HG03432 (cell line): ENCODE measurements at regions not wholly inside any gene's neighbourhood (a gene's known extent, or its start where the extent isn't known, plus 50 kb on each side); places are given as distances from the start of the nearest gene placed in this dataset.
"Not testable (repeated sequence)": the region's sequence is repeated elsewhere in the genome, so short reads cannot be mapped to it uniquely, and the experiment has no call there.

Experiments used
- ATAC-seq: cut with Tn5 transposase; IDR thresholded peaks from one replicate; pipeline ENCODE4 v1.9.1; 2021; ENCODE audit warnings: mild to moderate bottlenecking, moderate library complexity; ENCODE audit not compliant: unreplicated experiment

- ATAC-seq: no peak
Measured at GRCh38 chrY:21028506-21028905, 272.6 kb downstream of the RPS4Y2 start.

GRCh38 chrY:21033363-21033762 is 277.5 kb downstream of the RPS4Y2 start:
- ATAC-seq: no peak

- ATAC-seq: no peak
Measured at GRCh38 chrY:21034151-21035061, 278.5 kb downstream of the RPS4Y2 start.

GRCh38 chrY:21037398-21037797 is 281.5 kb downstream of the RPS4Y2 start:
- ATAC-seq: not testable (repeated sequence)

GRCh38 chrY:21039811-21040210 is 283.9 kb downstream of the RPS4Y2 start:
- no peak for ATAC-seq

- not testable (repeated sequence) for ATAC-seq
Measured at GRCh38 chrY:21040711-21041110, 284.8 kb downstream of the RPS4Y2 start.

- ATAC-seq: no peak
Measured at GRCh38 chrY:21073079-21073478, 317.2 kb downstream of the RPS4Y2 start.

- no peak for ATAC-seq
Measured at GRCh38 chrY:21073641-21074260, 317.8 kb downstream of the RPS4Y2 start.

- no peak for ATAC-seq
Measured at GRCh38 chrY:21075658-21076057, 319.8 kb downstream of the RPS4Y2 start.

GRCh38 chrY:21079670-21080069 is 323.8 kb downstream of the RPS4Y2 start:
- ATAC-seq: no peak

- no peak for ATAC-seq
Measured at GRCh38 chrY:21081640-21082611, 326.0 kb downstream of the RPS4Y2 start.

- ATAC-seq: no peak
Measured at GRCh38 chrY:21082639-21083038, 326.7 kb downstream of the RPS4Y2 start.

- ATAC-seq: no peak
Measured at GRCh38 chrY:21091909-21092308, 336.0 kb downstream of the RPS4Y2 start.

- ATAC-seq: peak; percentile 40
Measured at GRCh38 chrY:21102507-21102906, 346.6 kb downstream of the RPS4Y2 start.

GRCh38 chrY:21103885-21104284 is 348.0 kb downstream of the RPS4Y2 start:
- ATAC-seq: no peak

- no peak for ATAC-seq
Measured at GRCh38 chrY:21105529-21105928, 349.6 kb downstream of the RPS4Y2 start.

- ATAC-seq: no peak
Measured at GRCh38 chrY:21111313-21111712, 355.4 kb downstream of the RPS4Y2 start.

- no peak for ATAC-seq
Measured at GRCh38 chrY:21121065-21121464, 365.2 kb downstream of the RPS4Y2 start.

- no peak for ATAC-seq
Measured at GRCh38 chrY:21135591-21135990, 375.5 kb upstream of the RBMY1B start.

- ATAC-seq: no peak
Measured at GRCh38 chrY:21138056-21138758, 372.9 kb upstream of the RBMY1B start.
